NCI-H2227 treated with DMSO at 0.1 percent for 48 hours (cell line): ENCODE measurements at regions not wholly inside any gene's neighbourhood (a gene's known extent, or its start where the extent isn't known, plus 50 kb on each side); places are given as distances from the start of the nearest gene placed in this dataset.
A peak's percentile ranks its signal among the peaks of the same experiment; 100 is the strongest.

Experiments used
- DNase-seq: peaks from one replicate; lab custom pipeline; 2025; lab: John Stamatoyannopoulos, UW

DNA sequence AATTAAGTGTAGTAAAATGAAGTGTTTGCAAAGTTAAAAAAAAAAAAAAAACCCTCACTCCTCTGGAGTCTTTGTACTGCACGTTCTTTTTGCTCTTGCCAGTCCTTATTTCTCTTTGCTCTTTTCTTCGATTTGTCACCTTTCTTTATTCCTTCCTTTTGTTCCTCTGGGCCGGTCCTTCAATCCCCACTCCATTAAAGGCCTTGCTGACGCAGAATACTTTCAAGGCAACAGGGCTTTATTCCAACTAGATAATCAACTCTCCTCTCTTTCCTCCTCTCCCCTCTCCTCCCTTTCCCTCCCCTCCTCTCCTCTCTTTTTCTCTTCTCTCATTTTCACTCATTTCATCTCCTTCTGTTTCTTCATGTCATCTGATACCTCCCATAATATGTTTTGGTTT is 138.2 kb upstream of the NTM start:
- DNase-seq, result no peak

DNA sequence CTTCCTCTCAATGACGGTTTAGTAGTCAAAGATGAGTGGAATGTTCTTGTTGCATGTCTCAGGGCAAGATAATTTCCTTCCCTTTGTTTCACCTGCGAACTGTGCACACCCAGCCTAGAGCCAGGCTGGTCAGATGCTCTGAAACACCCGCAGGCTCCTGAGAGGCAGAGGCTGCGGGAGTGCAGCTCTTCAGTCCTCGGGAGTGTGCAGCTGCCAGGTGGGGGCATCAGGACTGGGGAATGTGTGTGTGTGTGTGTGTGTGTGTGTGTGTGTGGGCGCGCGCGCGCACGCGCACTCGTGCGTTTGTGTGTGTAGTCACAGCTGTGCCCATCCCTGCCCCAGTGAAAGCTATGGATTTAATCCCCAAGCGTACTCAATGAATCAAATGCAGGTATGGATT is 136.2 kb upstream of the NTM start:
- DNase-seq, result peak; percentile 30

GRCh38 chr11:131235328-131236298 is 134.8 kb upstream of the NTM start:
- DNase-seq, result no peak

DNA sequence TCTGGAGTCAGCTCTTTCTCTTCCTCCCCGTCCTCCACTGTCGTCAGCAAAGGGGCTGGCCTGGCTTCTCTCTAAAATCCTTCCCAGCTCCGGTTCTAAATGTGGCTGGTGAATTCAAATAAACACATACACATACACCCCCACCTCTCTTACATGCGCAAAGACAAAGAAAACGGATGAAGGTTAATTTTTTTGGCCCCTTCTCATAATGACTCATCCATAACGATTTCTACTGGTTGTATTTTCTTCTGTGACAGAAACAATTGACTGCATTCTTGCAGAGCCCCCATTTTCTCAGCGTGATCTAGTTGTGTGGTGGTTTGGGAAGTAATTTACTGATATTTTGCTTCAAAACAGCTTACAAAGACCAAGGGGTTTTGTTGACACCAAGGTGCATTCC is 130.0 kb upstream of the NTM start:
- no peak for DNase-seq

DNA sequence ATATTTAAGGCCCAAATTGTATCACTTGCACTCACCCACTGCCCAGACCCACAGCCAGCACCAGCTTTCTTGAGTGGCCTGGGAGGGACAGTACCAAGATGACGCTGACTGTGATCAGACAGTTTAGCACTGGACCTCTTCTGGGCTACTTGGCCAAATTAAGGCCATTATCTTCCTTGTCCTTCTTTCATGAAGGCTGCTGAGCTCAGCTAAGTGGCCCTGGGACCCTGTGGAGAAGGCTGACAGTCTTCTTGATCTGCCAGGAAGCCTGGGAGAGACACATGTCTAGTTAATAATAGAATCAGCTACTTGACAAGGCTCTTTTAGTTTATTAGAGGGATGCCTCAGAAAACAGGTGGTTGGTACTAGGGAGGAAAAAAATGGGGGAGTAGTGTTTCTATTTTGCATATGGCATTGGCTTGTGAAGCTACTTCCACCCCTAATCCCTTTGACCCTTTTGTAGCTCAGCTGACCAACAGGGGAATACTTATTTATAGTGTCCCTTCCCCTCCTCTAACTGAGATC is 127.9 kb upstream of the NTM start:
- peak; percentile 29 for DNase-seq

GRCh38 chr11:131246156-131246555 is 124.3 kb upstream of the NTM start:
- DNase-seq, result peak; percentile 79

DNA sequence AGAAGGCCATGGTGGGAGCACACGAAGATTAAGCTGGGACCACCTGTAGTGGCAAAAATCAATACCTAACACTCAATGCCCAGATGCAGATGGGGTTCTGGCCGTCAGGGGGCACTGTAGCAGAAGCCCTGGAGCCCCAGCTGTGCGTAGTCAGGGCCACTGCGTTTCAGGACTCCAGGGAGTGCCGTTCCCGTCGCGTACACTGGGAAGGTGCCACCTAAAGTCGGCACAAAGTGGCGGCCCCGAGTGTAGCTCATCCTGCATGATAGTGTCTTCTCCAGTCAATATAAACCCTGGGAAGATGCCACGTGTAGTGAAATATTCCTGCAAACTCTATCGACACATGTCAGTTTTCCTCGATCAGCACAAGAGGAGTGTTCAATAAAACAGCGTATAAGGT is 123.8 kb upstream of the NTM start:
- DNase-seq, result peak; percentile 63

DNA sequence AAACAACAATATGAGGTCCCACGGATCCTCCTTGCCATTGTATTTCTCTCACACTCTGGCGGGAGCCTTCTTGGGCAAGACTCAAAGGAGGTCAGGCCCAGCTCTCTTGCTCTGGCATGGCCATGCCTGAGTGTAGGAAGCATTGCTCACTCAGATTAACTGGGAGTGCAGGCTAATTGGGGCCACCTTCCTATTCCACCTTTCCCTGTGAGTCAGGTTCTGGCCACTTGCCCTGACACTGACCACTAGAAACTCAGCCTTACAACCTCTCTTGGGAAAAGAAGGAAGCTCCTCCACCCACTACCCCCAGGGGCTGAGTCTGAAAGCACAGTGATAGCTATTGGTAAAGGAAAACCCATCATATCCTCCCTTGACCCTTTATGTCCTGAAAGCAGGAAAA is 121.8 kb upstream of the NTM start:
- DNase-seq, result no peak

GRCh38 chr11:131253142-131253655 is 117.2 kb upstream of the NTM start:
- no peak for DNase-seq

DNA sequence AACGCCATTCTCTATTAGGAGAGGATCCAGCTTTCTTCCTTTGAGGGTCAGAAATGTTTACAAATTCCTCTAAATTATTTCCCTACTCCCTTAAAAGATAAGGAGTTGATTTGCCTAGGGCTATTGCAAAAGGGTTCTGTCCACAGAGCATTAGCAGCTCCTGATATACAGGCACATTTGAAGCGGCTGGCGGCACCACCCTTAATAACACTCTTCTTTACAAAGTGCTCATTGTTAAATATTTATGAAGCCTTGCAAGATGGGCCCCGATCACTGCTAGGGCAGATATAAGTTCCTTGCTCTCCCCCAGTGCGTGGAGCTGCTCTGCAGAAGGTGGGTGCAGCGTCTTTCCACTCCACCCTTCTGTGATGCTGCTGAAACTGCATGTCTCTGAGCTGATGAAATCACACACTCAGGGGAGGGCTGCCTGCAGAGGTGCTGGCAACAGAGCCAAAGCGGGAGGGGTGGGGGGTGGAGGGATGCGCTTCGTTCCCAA is 116.7 kb upstream of the NTM start:
- no peak for DNase-seq

GRCh38 chr11:131254254-131254653 is 116.2 kb upstream of the NTM start:
- DNase-seq, result no peak

DNA sequence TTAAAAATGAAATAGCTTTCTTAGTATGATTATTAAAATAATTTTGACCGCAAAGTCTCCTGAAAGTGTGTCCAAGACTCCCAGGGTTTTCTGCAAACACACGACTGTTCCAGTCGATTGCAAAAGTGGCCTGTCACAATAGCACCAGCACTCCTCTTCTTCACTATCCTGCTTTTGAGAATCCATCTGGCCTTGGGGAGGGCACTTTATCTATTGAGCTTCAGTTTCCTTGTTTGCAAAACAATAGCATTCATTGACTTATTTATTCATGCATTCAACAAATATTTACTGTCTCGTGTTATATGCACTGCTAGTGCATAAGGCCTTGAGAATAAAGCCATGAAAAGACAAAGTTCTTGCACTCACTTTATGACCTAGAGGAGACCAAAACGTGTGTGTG is 96.2 kb upstream of the NTM start:
- DNase-seq, result no peak

GRCh38 chr11:131275580-131275979 is 94.8 kb upstream of the NTM start:
- DNase-seq, result no peak

GRCh38 chr11:131278472-131278871 is 91.9 kb upstream of the NTM start:
- no peak for DNase-seq

DNA sequence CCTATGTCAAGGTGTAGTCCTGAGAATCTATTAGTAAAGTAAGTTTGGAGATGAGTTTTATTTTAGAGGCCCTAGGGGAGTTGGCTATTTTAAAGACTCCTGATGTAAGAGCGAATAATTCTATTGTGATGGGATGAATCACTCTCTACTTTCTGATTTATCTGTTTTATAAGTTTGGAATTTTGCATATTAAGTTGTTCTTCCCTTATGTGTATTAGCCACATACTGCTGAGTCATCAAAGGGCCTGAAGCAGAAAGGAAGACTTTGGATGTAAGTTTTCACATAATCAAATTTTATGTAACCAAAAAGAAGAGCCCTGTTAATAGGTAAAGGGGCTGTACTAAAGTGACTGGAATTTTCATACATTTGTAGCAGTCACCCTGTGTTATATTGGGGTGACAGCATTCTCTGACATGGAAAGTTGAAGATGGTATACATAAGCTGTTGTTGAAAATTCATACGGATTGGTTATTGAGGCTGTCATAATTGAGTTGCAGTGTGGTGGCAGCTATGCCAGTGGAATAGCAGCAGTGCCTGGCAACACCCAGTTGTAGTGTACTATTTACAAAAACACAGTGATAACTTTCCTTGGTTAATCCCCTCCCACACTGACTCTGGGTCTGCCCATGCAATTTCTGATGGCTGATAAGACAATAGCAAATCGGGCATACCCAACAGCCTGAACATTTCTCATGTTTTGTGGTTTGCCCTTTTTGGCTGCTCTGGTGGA is 90.6 kb upstream of the NTM start:
- DNase-seq, result no peak

- no peak for DNase-seq
These were observed 89.1 kb upstream of the NTM start for GRCh38 chr11:131281316-131281715.

- DNase-seq, result no peak
These were observed 86.4 kb upstream of the NTM start for GRCh38 chr11:131284041-131284440.

DNA sequence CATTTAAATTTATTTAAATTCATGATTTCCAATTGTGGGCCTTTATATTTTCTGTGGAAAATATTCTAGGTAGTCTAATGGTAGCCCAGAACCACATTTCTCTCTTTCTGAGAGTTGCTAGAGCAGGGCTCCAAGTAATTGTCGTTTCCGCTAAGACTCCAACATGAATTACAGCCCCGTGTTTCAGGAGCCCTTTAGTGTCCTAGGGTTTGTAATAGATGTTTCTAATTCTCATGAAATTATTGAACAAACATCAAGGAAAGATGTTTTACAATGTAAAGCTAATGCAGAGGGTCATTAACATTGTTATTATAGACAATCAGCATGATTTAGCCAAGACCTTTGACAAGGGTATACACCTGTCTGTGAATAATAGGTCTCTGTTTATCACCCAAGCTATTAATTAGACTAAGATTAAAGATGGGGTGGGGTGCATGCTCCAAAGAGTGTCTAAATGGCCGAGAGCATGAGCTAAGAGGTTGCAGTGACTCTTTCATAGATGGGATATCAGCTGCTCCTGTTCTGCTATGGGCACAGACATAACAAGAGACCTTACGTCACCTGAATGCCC is 81.8 kb upstream of the NTM start:
- no peak for DNase-seq

DNA sequence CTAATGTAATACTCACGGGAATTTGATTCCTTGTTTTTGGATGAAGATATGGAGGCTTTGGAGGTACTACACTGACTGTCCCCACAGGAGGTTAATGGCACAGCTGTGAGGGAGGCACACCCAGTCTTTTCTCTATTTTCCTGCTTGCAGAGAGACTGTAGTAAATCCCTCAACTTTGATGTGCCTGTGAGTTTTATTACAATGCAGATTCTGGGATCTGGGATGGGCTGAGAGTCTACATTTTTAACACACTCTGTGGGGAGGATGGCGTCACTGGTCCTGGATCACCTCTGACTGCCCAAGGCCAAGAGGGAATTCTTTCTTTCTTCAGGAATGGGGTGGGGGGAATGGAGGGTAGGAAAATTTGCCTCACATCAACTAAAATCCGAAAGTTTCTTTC is 80.2 kb upstream of the NTM start:
- no peak for DNase-seq

GRCh38 chr11:131295986-131296385 is 74.4 kb upstream of the NTM start:
- DNase-seq, result no peak

DNA sequence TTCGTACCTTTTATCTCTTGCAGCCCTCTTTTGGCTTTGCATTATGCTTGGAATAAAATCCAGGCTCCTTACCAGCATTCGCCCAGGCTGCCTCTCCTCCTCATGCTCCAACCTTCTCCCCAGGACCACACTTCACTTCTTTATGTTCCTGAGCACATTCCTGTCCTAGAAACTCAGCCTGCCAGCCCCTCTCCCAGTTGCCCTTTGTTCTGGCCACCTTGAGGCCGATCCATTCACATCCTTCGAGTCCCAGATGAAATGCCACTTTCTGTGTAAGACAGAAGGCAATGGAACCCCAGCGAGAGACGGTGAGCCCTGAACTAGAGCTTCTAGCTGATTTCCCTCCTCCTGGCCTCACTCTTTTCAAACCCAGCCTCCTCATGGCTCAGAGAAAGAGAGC is 73.0 kb upstream of the NTM start:
- no peak for DNase-seq
